ENCODE measurements at regions not wholly inside any gene's neighbourhood (a gene's known extent, or its start where the extent isn't known, plus 50 kb on each side); places are given as distances from the start of the nearest gene placed in this dataset.

- TF ChIP-seq CTCF (IDR thresholded peaks at IDR 0.05) (no peak), POLR2A (IDR thresholded peaks at IDR 0.05) (no peak)
Observed at GRCh38 chr7:126305671-126306070, 947.1 kb downstream of the GRM8 start.
